B cell (primary cell): ENCODE measurements at regions not wholly inside any gene's neighbourhood (a gene's known extent, or its start where the extent isn't known, plus 50 kb on each side); places are given as distances from the start of the nearest gene placed in this dataset.
"Not testable (repeated sequence)": the region's sequence is repeated elsewhere in the genome, so short reads cannot be mapped to it uniquely, and the experiment has no call there.

ENCODE experiments used
- ATAC-seq: fragments of 200-7000 bp; cut with Tn5 transposase; one replicate; pipeline ENCODE4 v1.10.0; 2021; ENCODE audit warnings: low read depth, mild to moderate bottlenecking, moderate number of reproducible peaks, moderate library complexity
- CTCF ChIA-PET: fragments of 350-600 bp; sonication (Branson Sonifier 250); formaldehyde crosslinking; loops from one replicate; lab custom pipeline; 2021; ENCODE audit warnings: antibody characterized with exemption, inconsistent platforms; lab: Charles Lee
- POLR2A ChIA-PET: fragments of 350-600 bp; sonication (Branson Sonifier 250); formaldehyde crosslinking; loops from one replicate; lab custom pipeline; 2021; ENCODE audit warnings: antibody characterized with exemption; lab: Charles Lee
- DNase-seq: peaks from one replicate; pipeline ENCODE4 v3.0.0; 2013
- H2AFZ ChIP-seq: 2 replicates; pipeline ENCODE4 v1.6.1; 2012; ENCODE audit warnings: mild to moderate bottlenecking, low read depth, low read length; ENCODE audit not compliant: insufficient read depth, poor library complexity, severe bottlenecking
- H3K27ac ChIP-seq, 2 donors: 1 replicate in 1 of 2; 2 replicates in 1 of 2; pipeline ENCODE4 v1.5.1; 2012 to 2013; ENCODE audit warnings: low read length in 2 of 2, mild to moderate bottlenecking in 2 of 2, moderate library complexity in 1 of 2
- H3K27me3 ChIP-seq, 4 experiments: fragments of 200-600 bp in 1 of 4; sonication (generic) in 1 of 4; replicated peaks in 1 of 4; 1 replicate in 2 of 4; 2 replicates in 2 of 4; pipeline versions ENCODE4 v1.6.1 to v1.7.0; 2013 to 2016; ENCODE audit warnings: low read length in 3 of 4, mild to moderate bottlenecking in 2 of 4, mixed read lengths in 1 of 4, moderate library complexity in 1 of 4; ENCODE audit not compliant: insufficient read depth in 4 of 4, control insufficient read depth in 3 of 4; ENCODE audit errors: control extremely low read depth in 1 of 4
- H3K36me3 ChIP-seq, 2 experiments: replicated peaks in 1 of 2; 1 replicate in 1 of 2; 2 replicates in 1 of 2; pipeline versions ENCODE4 v1.6.1 to v1.7.1; 2013; ENCODE audit warnings: low read length in 1 of 2; ENCODE audit not compliant: insufficient read depth in 2 of 2, control insufficient read depth in 1 of 2; ENCODE audit errors: control extremely low read depth in 1 of 2, extremely low read depth in 1 of 2
- H3K4me1 ChIP-seq, 2 donors: fragments of 200-600 bp in 1 of 2; sonication (generic) in 1 of 2; 1 replicate in 1 of 2; 2 replicates in 1 of 2; pipeline versions ENCODE4 v1.5.1 to v1.6.1; 2013 to 2017; ENCODE audit warnings: low read length in 2 of 2; ENCODE audit not compliant: control insufficient read depth in 2 of 2, insufficient read depth in 2 of 2
- H3K4me2 ChIP-seq: replicated peaks from 2 replicates; pipeline ENCODE3; 2012; ENCODE audit warnings: mild to moderate bottlenecking, low read depth, low read length; ENCODE audit not compliant: poor library complexity, severe bottlenecking
- H3K4me3 ChIP-seq, 5 experiments: fragments of 200-600 bp in 1 of 5; sonication (generic) in 1 of 5; 1 replicate in 3 of 5; 2 replicates in 2 of 5; pipeline versions ENCODE4 v1.5.1 to v1.7.0; 2011 to 2016; ENCODE audit warnings: low read length in 4 of 5, mild to moderate bottlenecking in 4 of 5, low read depth in 2 of 5, control low read depth in 1 of 5, moderate library complexity in 1 of 5; ENCODE audit not compliant: insufficient read depth in 1 of 5; ENCODE audit errors: control extremely low read depth in 1 of 5, extremely low read depth in 1 of 5
- H3K79me2 ChIP-seq: fragments of 200-600 bp; sonication (generic); one replicate; pipeline ENCODE4 v1.6.0; 2016; ENCODE audit warnings: low read length; ENCODE audit not compliant: control insufficient read depth, insufficient read depth
- H3K9ac ChIP-seq: fragments of 200-600 bp; sonication (generic); 2 replicates; pipeline ENCODE4 v1.6.1; 2017; ENCODE audit warnings: mild to moderate bottlenecking, low read length, moderate library complexity
- H3K9me3 ChIP-seq, 3 donors: one replicate each; pipeline versions ENCODE4 v1.6.1 to v1.7.1; 2013; ENCODE audit warnings: low read length in 2 of 3; ENCODE audit not compliant: control insufficient read depth in 2 of 3, insufficient read depth in 1 of 3; ENCODE audit errors: control extremely low read depth in 1 of 3
- H4K20me1 ChIP-seq: 2 replicates; pipeline ENCODE4 v1.6.0; 2012; ENCODE audit warnings: mild to moderate bottlenecking, low read length; ENCODE audit not compliant: insufficient read depth, control insufficient read depth, poor library complexity, severe bottlenecking
- H3K27ac Mint-ChIP-seq: one replicate; pipeline ENCODE4 v1.8.0; 2021; ENCODE audit warnings: mixed read lengths
- H3K27me3 Mint-ChIP-seq: one replicate; pipeline ENCODE4 v1.8.0; 2021; ENCODE audit warnings: mixed read lengths
- H3K4me1 Mint-ChIP-seq: one replicate; pipeline ENCODE4 v1.8.0; 2021; ENCODE audit warnings: mixed read lengths
- H3K4me3 Mint-ChIP-seq: one replicate; pipeline ENCODE4 v1.8.0; 2021; ENCODE audit warnings: mixed read lengths
- H3K9me3 Mint-ChIP-seq: one replicate; pipeline ENCODE4 v1.8.0; 2022; ENCODE audit warnings: mixed read lengths; ENCODE audit not compliant: insufficient read depth
- CTCF ChIP-seq: fragments of 200-600 bp; IDR thresholded peaks from one replicate; pipeline ENCODE4 v1.8.0; 2022; ENCODE audit warnings: antibody characterized with exemption, mild to moderate bottlenecking
- EZH2 ChIP-seq: IDR thresholded peaks from 2 replicates; pipeline ENCODE4 v1.6.1; 2012; ENCODE audit warnings: borderline replicate concordance, low read depth, mild to moderate bottlenecking, moderate library complexity, low read length; ENCODE audit not compliant: insufficient read depth, poor library complexity, severe bottlenecking
- WGBS: methylation state at CpG from one replicate; pipeline ENCODE4 v1.1.5; 2013; ENCODE audit warnings: missing lambda C conversion rate; ENCODE audit not compliant: insufficient coverage; 5-methylcytosine and 5-hydroxymethylcytosine counted together
- intact Hi-C: fragments of 100-400 bp; cut with micrococcal nuclease; formaldehyde crosslinking; loops from one replicate; pipeline ENCODE4 v1.10.0; 2022

- WGBS = 96% methylated on average over 9 of the region's 9 CpGs
- Mint-ChIP-seq H3K27me3 (no peaks in the 10 kb centered on the region), H3K9me3 (no peaks in the 10 kb centered on the region), H3K4me3 (no peak overlapping the region), H3K4me1 (no peaks in the 10 kb centered on the region), H3K27ac (no peak overlapping the region)
- H3K9me3 ChIP-seq = peaks cover 0 to 12% (median 0%) of the 10 kb centered on the region in 3 donors
- no peaks in the 10 kb centered on the region for H3K27me3 ChIP-seq
- H4K20me1 ChIP-seq = no peaks in the 10 kb centered on the region
- ATAC-seq = no peak
- no peaks in the 10 kb centered on the region for H3K36me3 ChIP-seq
- H3K79me2 ChIP-seq = no peaks in the 10 kb centered on the region
- no peaks in the 10 kb centered on the region for H3K4me1 ChIP-seq
- H2AFZ ChIP-seq = no peak overlapping the region
- intact Hi-C loops = no loop called here
- no peak for DNase-seq
- H3K27ac ChIP-seq = no peak overlapping the region
- TF ChIP-seq CTCF (no peak), EZH2 (no peak)
- H3K4me3 ChIP-seq = no peak overlapping the region
- no peak overlapping the region for H3K4me2 ChIP-seq
- ChIA-PET CTCF (no interaction called here), POLR2A (no interaction called here)
- no peak overlapping the region for H3K9ac ChIP-seq
Observed at GRCh38 chr13:107608736-107609135, 606.6 kb downstream of the LIG4 start.

GRCh38 chr13:107600971-107601370 lies 614.4 kb downstream of the LIG4 start:
- Mint-ChIP-seq H3K4me1 (no peaks in the 10 kb centered on the region), H3K4me3 (no peak overlapping the region), H3K27me3 (no peaks in the 10 kb centered on the region), H3K27ac (no peak overlapping the region), H3K9me3 (no peaks in the 10 kb centered on the region)
- Histone ChIP-seq H3K27ac (no peak overlapping the region), H3K9me3 (no peaks in the 10 kb centered on the region), H4K20me1 (no peaks in the 10 kb centered on the region), H3K4me3 (no peak overlapping the region), H3K4me1 (no peaks in the 10 kb centered on the region), H3K4me2 (no peak overlapping the region), H3K9ac (no peak overlapping the region), H2AFZ (no peak overlapping the region), H3K36me3 (no peaks in the 10 kb centered on the region), H3K27me3 (no peaks in the 10 kb centered on the region), H3K79me2 (no peaks in the 10 kb centered on the region)
- TF ChIP-seq CTCF (no peak), EZH2 (no peak)
- intact Hi-C loops = no loop called here
- ChIA-PET POLR2A (no interaction called here), CTCF (no interaction called here)
- WGBS = no CpG with 5 or more reads among the region's 4 CpGs
- DNase-seq (no peak), ATAC-seq (no peak)

GRCh38 chr13:107596306-107596705 lies 619.0 kb downstream of the LIG4 start:
- H4K20me1 ChIP-seq, H3K4me1 ChIP-seq, H3K27ac ChIP-seq, H3K27ac Mint-ChIP-seq, H3K4me3 ChIP-seq, CTCF ChIA-PET, H3K36me3 ChIP-seq, H3K9ac ChIP-seq, POLR2A ChIA-PET, H3K4me3 Mint-ChIP-seq, H3K27me3 ChIP-seq, H3K79me2 ChIP-seq, H2AFZ ChIP-seq, H3K9me3 ChIP-seq, ATAC-seq, intact Hi-C loops, H3K27me3 Mint-ChIP-seq, H3K9me3 Mint-ChIP-seq, H3K4me2 ChIP-seq, DNase-seq, H3K4me1 Mint-ChIP-seq: not testable (repeated sequence)
- no CpG with 5 or more reads among the region's 5 CpGs for WGBS
